ENCODE measurements at regions not wholly inside any gene's neighbourhood (a gene's known extent, or its start where the extent isn't known, plus 50 kb on each side); places are given as distances from the start of the nearest gene placed in this dataset.

DNA sequence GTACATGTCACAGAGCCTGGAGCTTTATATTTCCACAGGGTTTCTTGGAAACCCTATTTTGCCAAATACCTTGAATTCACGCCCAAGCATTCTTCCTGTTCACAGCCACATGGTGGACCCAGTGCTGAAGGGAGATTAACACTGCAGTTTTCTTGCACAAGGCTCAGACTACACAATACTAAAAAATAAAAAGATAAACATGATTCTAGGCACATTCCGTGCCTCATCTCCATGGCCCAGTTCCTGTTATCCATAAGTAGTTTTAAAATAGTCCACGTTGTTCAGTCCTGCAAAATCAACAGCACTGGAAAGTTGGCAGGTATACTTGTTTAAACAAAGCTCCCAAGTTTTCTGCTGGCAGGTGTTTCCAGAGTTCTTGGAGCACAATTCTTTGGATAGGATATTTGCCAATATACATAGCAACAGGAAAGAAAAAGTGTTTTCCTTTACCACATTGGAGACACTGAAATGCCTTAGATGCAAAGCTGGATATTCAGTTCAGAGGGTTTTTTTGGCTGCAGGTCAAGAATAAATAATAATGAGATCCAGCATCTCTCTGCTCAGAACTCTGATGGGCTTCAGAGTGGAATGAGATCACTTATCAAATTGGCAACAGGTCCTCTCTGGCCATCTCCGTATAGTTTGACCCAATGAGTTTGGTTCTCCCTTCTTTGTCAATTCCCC is 88.1 kb upstream of the TGFBR2 start:
- TF ChIP-seq, protein P1, sequence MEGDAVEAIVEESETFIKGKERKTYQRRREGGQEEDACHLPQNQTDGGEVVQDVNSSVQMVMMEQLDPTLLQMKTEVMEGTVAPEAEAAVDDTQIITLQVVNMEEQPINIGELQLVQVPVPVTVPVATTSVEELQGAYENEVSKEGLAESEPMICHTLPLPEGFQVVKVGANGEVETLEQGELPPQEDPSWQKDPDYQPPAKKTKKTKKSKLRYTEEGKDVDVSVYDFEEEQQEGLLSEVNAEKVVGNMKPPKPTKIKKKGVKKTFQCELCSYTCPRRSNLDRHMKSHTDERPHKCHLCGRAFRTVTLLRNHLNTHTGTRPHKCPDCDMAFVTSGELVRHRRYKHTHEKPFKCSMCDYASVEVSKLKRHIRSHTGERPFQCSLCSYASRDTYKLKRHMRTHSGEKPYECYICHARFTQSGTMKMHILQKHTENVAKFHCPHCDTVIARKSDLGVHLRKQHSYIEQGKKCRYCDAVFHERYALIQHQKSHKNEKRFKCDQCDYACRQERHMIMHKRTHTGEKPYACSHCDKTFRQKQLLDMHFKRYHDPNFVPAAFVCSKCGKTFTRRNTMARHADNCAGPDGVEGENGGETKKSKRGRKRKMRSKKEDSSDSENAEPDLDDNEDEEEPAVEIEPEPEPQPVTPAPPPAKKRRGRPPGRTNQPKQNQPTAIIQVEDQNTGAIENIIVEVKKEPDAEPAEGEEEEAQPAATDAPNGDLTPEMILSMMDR (IDR thresholded peaks at IDR 0.05) = peak; percentile 26; the same call in 1 of the 2 replicates
- TF ChIP-seq ZFX (IDR thresholded peaks at IDR 0.05; ENCODE audit: borderline replicate concordance) = no peak

All from 22Rv1 (cell line).